ENCODE measurements at regions not wholly inside any gene's neighbourhood (a gene's known extent, or its start where the extent isn't known, plus 50 kb on each side); places are given as distances from the start of the nearest gene placed in this dataset.

DNA sequence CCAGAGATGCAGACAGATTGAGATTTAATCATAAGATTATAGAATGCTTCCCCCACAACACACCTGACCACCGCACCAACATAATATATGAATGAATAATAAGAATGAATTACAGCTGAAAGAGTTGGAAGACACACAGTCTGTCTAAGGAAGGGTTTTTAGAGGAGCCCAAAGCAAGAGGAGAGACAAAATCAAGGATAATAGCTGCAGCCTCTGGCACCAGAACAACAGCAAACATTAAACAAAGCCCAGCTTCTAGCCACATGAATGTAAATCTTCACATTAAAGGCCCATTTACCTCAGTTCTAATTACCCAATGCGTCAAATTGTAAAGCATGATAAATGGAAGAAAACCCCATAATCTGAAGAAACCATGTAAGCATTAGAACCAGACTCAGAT, 133.9 kb downstream of the SPCS3 start:
- TF ChIP-seq POLR2AphosphoS5 (IDR thresholded peaks at IDR 0.05; ENCODE audit: low read depth, low read length) = no peak
- TF ChIP-seq, protein P1, sequence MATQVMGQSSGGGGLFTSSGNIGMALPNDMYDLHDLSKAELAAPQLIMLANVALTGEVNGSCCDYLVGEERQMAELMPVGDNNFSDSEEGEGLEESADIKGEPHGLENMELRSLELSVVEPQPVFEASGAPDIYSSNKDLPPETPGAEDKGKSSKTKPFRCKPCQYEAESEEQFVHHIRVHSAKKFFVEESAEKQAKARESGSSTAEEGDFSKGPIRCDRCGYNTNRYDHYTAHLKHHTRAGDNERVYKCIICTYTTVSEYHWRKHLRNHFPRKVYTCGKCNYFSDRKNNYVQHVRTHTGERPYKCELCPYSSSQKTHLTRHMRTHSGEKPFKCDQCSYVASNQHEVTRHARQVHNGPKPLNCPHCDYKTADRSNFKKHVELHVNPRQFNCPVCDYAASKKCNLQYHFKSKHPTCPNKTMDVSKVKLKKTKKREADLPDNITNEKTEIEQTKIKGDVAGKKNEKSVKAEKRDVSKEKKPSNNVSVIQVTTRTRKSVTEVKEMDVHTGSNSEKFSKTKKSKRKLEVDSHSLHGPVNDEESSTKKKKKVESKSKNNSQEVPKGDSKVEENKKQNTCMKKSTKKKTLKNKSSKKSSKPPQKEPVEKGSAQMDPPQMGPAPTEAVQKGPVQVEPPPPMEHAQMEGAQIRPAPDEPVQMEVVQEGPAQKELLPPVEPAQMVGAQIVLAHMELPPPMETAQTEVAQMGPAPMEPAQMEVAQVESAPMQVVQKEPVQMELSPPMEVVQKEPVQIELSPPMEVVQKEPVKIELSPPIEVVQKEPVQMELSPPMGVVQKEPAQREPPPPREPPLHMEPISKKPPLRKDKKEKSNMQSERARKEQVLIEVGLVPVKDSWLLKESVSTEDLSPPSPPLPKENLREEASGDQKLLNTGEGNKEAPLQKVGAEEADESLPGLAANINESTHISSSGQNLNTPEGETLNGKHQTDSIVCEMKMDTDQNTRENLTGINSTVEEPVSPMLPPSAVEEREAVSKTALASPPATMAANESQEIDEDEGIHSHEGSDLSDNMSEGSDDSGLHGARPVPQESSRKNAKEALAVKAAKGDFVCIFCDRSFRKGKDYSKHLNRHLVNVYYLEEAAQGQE (IDR thresholded peaks at IDR 0.05; ENCODE audit: insufficient read depth in 1 of 2, low read depth in 2 of 2, low read length in 1 of 2) = no peak

Measured in Panc1 (cell line).